ENCODE measurements at regions not wholly inside any gene's neighbourhood (a gene's known extent, or its start where the extent isn't known, plus 50 kb on each side); places are given as distances from the start of the nearest gene placed in this dataset.

GRCh38 chr1:81408419-81408818 lies 392.3 kb upstream of the ADGRL2 start:
- Histone ChIP-seq H3K27me3 (ENCODE audit: control insufficient read depth in 1 of 2, insufficient read depth in 2 of 2, low read length in 2 of 2) (no peaks in the 10 kb centered on the region), H3K27ac (ENCODE audit: extremely low read length, insufficient read depth, low read length) (no peak overlapping the region), H3K4me3 (replicated peaks in 1 of 3; ENCODE audit: insufficient read depth in 1 of 3, low read depth in 2 of 3, low read length in 3 of 3) (no peak overlapping the region), H3K4me2 (ENCODE audit: low read depth, low read length) (no peak overlapping the region), H3K9ac (ENCODE audit: insufficient read depth, low read depth, low read length) (no peak overlapping the region), H3K79me2 (ENCODE audit: insufficient read depth, low read length) (no peaks in the 10 kb centered on the region), H3K36me3 (replicated peaks in 1 of 2; ENCODE audit: control insufficient read depth in 1 of 2, insufficient read depth in 2 of 2, low read length in 2 of 2) (no peaks in the 10 kb centered on the region), H4K20me1 (ENCODE audit: insufficient read depth, low read length) (no peaks in the 10 kb centered on the region), H3K4me1 (ENCODE audit: insufficient read depth, low read length) (no peaks in the 10 kb centered on the region), H3K9me3 (ENCODE audit: low read length) (peaks cover 19% of the 10 kb centered on the region; the same call in 1 of the 2 replicates), H2AFZ (ENCODE audit: low read length) (no peak overlapping the region)
- TF ChIP-seq YEATS4 (CRISPR knock-in tag; IDR thresholded peaks at IDR 0.05; ENCODE audit: borderline replicate concordance): no peak
- TF ChIP-seq GTF3A (CRISPR knock-in tag; conservative IDR thresholded peaks at IDR 0.05): no peak
- no peak for TF ChIP-seq GPBP1L1 (CRISPR knock-in tag; IDR thresholded peaks at IDR 0.05)
- no peak for TF ChIP-seq POGZ (CRISPR knock-in tag; IDR thresholded peaks at IDR 0.05)
- no peak for TF ChIP-seq JUN (CRISPR knock-in tag; IDR thresholded peaks at IDR 0.05)
- TF ChIP-seq ZNF281 (CRISPR knock-in tag; IDR thresholded peaks at IDR 0.05; ENCODE audit: borderline replicate concordance): no peak
- TF ChIP-seq ZNF576 (CRISPR knock-in tag; IDR thresholded peaks at IDR 0.05): no peak
- no peak for TF ChIP-seq ZNF333 (CRISPR knock-in tag; IDR thresholded peaks at IDR 0.05; ENCODE audit: borderline replicate concordance)
- TF ChIP-seq ZFP37 (CRISPR knock-in tag; IDR thresholded peaks at IDR 0.05; ENCODE audit: borderline replicate concordance): no peak
- no peak for TF ChIP-seq CSRNP1 (CRISPR knock-in tag; IDR thresholded peaks at IDR 0.05)
- TF ChIP-seq ZIK1 (CRISPR knock-in tag; IDR thresholded peaks at IDR 0.05; ENCODE audit: borderline replicate concordance, low read depth): no peak
- TF ChIP-seq ZNF570 (CRISPR knock-in tag; IDR thresholded peaks at IDR 0.05; ENCODE audit: borderline replicate concordance): no peak
- no peak for TF ChIP-seq GMEB1 (CRISPR knock-in tag; IDR thresholded peaks at IDR 0.05; ENCODE audit: borderline replicate concordance)
- TF ChIP-seq PBX3 (CRISPR knock-in tag; IDR thresholded peaks at IDR 0.05; ENCODE audit: borderline replicate concordance): no peak
- no peak for TF ChIP-seq NFE2L2 (IDR thresholded peaks at IDR 0.05; ENCODE audit: low read length)
- no peak for TF ChIP-seq ZNF773 (CRISPR knock-in tag; IDR thresholded peaks at IDR 0.05; ENCODE audit: borderline replicate concordance)
- no peak for FAIRE-seq
- intact Hi-C loops (cut with micrococcal nuclease; ENCODE audit: unreplicated experiment) (loop anchor here (1.0 kb wide), 1 partner anchor 36 kb away; no protein-coding TSS in a partner anchor), in situ Hi-C loops (cut with HindIII; ENCODE audit: extremely low pct_ligation_motif_present, low pct_unique_long_range_greater_than_20kb) (no loop called here)
- ChIA-PET CTCF (ENCODE audit: low intra/inter-chr PET ratio, low total read pairs) (no interaction called here), POLR2A (no interaction called here)
- WGBS (ENCODE audit: low lambda C conversion rate): 3% methylated on average over 6 of the region's 6 CpGs
- no peak for ATAC-seq
- DNase-seq (ENCODE audit: low spot score): no peak
- no TSS peak for BruUV-seq (replicated peaks)

All from HepG2 (cell line).